A673 (cell line): ENCODE measurements at regions not wholly inside any gene's neighbourhood (a gene's known extent, or its start where the extent isn't known, plus 50 kb on each side); places are given as distances from the start of the nearest gene placed in this dataset.

Experiments used
- BruUV-seq: library from RNA; stranded (reverse); fragments of 400-500 nt; replicated peaks from 2 replicates; lab custom pipeline; 2021; lab: Mats Ljungman, UMichigan
- CTCF ChIA-PET: fragments of 300-600 bp; sonication (Branson Sonifier 250); formaldehyde crosslinking; loops from one replicate; lab custom pipeline; 2022; ENCODE audit warnings: antibody characterized with exemption; lab: Charles Lee
- POLR2A ChIA-PET: fragments of 300-600 bp; sonication (Branson Sonifier 250); formaldehyde crosslinking; loops from one replicate; lab custom pipeline; 2022; ENCODE audit warnings: antibody characterized with exemption; ENCODE audit not compliant: low non-redundant PET; lab: Charles Lee
- DNase-seq: peaks from one replicate; pipeline ENCODE4 v3.0.0-alpha.2; 2015; ENCODE audit warnings: low spot score
- H3K27ac ChIP-seq: fragments of 200-600 bp; sonication (generic); 2 replicates; pipeline ENCODE4 v1.5.1; 2016; ENCODE audit warnings: mixed run types, low read depth, mild to moderate bottlenecking, mixed read lengths, antibody characterized with exemption, low read length; ENCODE audit not compliant: poor library complexity, severe bottlenecking
- H3K27me3 ChIP-seq: fragments of 200-600 bp; sonication (generic); replicated peaks from 2 replicates; pipeline ENCODE4 v1.6.1; 2017; ENCODE audit warnings: mixed run types, low read depth, mild to moderate bottlenecking, mixed read lengths, antibody characterized with exemption, low read length; ENCODE audit not compliant: insufficient read depth, poor library complexity
- H3K36me3 ChIP-seq: fragments of 200-600 bp; sonication (generic); 2 replicates; pipeline ENCODE4 v1.6.1; 2016; ENCODE audit warnings: mixed run types, mild to moderate bottlenecking, mixed read lengths, antibody characterized with exemption, low read length; ENCODE audit not compliant: insufficient read depth, poor library complexity, severe bottlenecking
- H3K4me1 ChIP-seq: fragments of 200-600 bp; sonication (generic); 2 replicates; pipeline ENCODE4 v1.6.1; 2017; ENCODE audit warnings: mixed run types, mild to moderate bottlenecking, mixed read lengths, antibody characterized with exemption, low read length; ENCODE audit not compliant: insufficient read depth, poor library complexity, severe bottlenecking
- H3K4me3 ChIP-seq: fragments of 200-600 bp; sonication (generic); 2 replicates; pipeline ENCODE4 v1.5.1; 2016; ENCODE audit warnings: low read depth, mixed run types, mild to moderate bottlenecking, mixed read lengths, low read length; ENCODE audit not compliant: poor library complexity, severe bottlenecking
- H3K9me3 ChIP-seq: fragments of 200-600 bp; sonication (generic); 2 replicates; pipeline ENCODE4 v1.6.1; 2016; ENCODE audit warnings: mixed run types, low read depth, mild to moderate bottlenecking, mixed read lengths, antibody characterized with exemption, low read length; ENCODE audit not compliant: poor library complexity, severe bottlenecking
- EZH2 ChIP-seq: fragments of 200-600 bp; sonication (generic); IDR thresholded peaks from 2 replicates; pipeline ENCODE4 v1.6.1; 2017; ENCODE audit warnings: borderline replicate concordance, low read depth, mild to moderate bottlenecking, mixed read lengths, antibody characterized with exemption, low read length; ENCODE audit not compliant: poor library complexity, severe bottlenecking
- intact Hi-C: fragments of 100-400 bp; cut with micrococcal nuclease; formaldehyde crosslinking; loops from one replicate; pipeline ENCODE4 v1.10.0; 2022; ENCODE audit not compliant: unreplicated experiment
- TF ChIP-seq, protein P1 (sequence below): fragments of 300-800, 200-600 bp; sonication (generic); conservative IDR thresholded peaks from 2 replicates; pipeline ENCODE4 v1.5.1; 2017; ENCODE audit warnings: low read depth, mild to moderate bottlenecking, antibody characterized with exemption, low read length, moderate library complexity, mixed read lengths

- BruUV-seq: no TSS peak
- POLR2A ChIA-PET: no interaction called here
- TF ChIP-seq, protein P1, sequence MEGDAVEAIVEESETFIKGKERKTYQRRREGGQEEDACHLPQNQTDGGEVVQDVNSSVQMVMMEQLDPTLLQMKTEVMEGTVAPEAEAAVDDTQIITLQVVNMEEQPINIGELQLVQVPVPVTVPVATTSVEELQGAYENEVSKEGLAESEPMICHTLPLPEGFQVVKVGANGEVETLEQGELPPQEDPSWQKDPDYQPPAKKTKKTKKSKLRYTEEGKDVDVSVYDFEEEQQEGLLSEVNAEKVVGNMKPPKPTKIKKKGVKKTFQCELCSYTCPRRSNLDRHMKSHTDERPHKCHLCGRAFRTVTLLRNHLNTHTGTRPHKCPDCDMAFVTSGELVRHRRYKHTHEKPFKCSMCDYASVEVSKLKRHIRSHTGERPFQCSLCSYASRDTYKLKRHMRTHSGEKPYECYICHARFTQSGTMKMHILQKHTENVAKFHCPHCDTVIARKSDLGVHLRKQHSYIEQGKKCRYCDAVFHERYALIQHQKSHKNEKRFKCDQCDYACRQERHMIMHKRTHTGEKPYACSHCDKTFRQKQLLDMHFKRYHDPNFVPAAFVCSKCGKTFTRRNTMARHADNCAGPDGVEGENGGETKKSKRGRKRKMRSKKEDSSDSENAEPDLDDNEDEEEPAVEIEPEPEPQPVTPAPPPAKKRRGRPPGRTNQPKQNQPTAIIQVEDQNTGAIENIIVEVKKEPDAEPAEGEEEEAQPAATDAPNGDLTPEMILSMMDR: no peak
- no peak for TF ChIP-seq EZH2
- CTCF ChIA-PET: no interaction called here
- no peak overlapping the region for H3K27ac ChIP-seq
- no peak for DNase-seq
- no peaks in the 10 kb centered on the region for H3K9me3 ChIP-seq
- H3K4me1 ChIP-seq: no peaks in the 10 kb centered on the region
- intact Hi-C loops: no loop called here
- no peak overlapping the region for H3K4me3 ChIP-seq
- H3K36me3 ChIP-seq: no peaks in the 10 kb centered on the region
- H3K27me3 ChIP-seq: peaks cover 10% of the 10 kb centered on the region
Measured at GRCh38 chr16:21339941-21340340, 61.9 kb upstream of the CRYM start.

DNA sequence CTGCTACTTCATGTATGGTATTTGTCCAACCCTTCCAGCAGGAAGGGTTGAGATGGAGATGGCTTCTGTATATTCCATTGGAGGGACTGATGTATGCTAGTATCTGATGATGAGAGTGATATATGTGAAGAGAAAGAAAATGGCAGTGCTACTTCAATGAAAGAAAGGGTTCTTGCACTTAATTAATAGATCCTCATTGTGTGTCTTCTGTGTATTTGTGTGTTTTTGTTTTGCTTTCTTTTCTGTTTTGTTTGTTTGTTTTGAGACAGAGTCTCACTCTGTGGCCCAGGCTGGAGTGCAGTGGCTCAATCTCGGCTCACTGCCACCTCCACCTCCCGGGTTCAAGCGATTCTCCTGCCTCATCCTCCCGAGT is 61.2 kb upstream of the CRYM start:
- Histone ChIP-seq H3K4me3 (no peak overlapping the region), H3K27ac (no peak overlapping the region), H3K9me3 (no peaks in the 10 kb centered on the region), H3K27me3 (peaks cover 10% of the 10 kb centered on the region), H3K4me1 (no peaks in the 10 kb centered on the region), H3K36me3 (no peaks in the 10 kb centered on the region)
- no TSS peak for BruUV-seq
- POLR2A ChIA-PET: no interaction called here
- CTCF ChIA-PET: no interaction called here
- no peak for TF ChIP-seq EZH2
- TF ChIP-seq, protein P1: no peak
- intact Hi-C loops: no loop called here
- DNase-seq: no peak

- TF ChIP-seq, protein P1: no peak
- TF ChIP-seq EZH2: no peak
- BruUV-seq: no TSS peak
- DNase-seq: no peak
- H3K27ac ChIP-seq: no peak overlapping the region
- no peaks in the 10 kb centered on the region for H3K36me3 ChIP-seq
- H3K9me3 ChIP-seq: no peaks in the 10 kb centered on the region
- H3K4me3 ChIP-seq: no peak overlapping the region
- H3K27me3 ChIP-seq: peaks cover 10% of the 10 kb centered on the region
- H3K4me1 ChIP-seq: no peaks in the 10 kb centered on the region
- intact Hi-C loops: no loop called here
- POLR2A ChIA-PET: no interaction called here
- CTCF ChIA-PET: no interaction called here
Measured at GRCh38 chr16:21338537-21339268, 60.6 kb upstream of the CRYM start.
